HG03108 (cell line): ENCODE measurements at regions not wholly inside any gene's neighbourhood (a gene's known extent, or its start where the extent isn't known, plus 50 kb on each side); places are given as distances from the start of the nearest gene placed in this dataset.
A peak's percentile ranks its signal among the peaks of the same experiment; 100 is the strongest.
"Not testable (repeated sequence)": the region's sequence is repeated elsewhere in the genome, so short reads cannot be mapped to it uniquely, and the experiment has no call there.

Experiments used
- ATAC-seq: cut with Tn5 transposase; IDR thresholded peaks from one replicate; pipeline ENCODE4 v1.9.1; 2021; ENCODE audit warnings: moderate library complexity; ENCODE audit not compliant: unreplicated experiment

- no peak for ATAC-seq
Measured at GRCh38 chr7:142539901-142540300, 209.4 kb upstream of the PRSS1 start.

GRCh38 chr7:142537760-142538159, 211.5 kb upstream of the PRSS1 start:
- no peak for ATAC-seq

- peak; percentile 97 for ATAC-seq
Measured at GRCh38 chr7:142535123-142535779, 214.0 kb upstream of the PRSS1 start.

- no peak for ATAC-seq
Measured at GRCh38 chr7:142534726-142535122, 214.5 kb upstream of the PRSS1 start.

- ATAC-seq, result no peak
Measured at GRCh38 chr7:142533920-142534319, 215.4 kb upstream of the PRSS1 start.

- no peak for ATAC-seq
Measured at GRCh38 chr7:142529591-142529990, 219.7 kb upstream of the PRSS1 start.

- no peak for ATAC-seq
Measured at GRCh38 chr7:142528608-142529408, 220.5 kb upstream of the PRSS1 start.

- ATAC-seq, result no peak
Measured at GRCh38 chr7:142523821-142524460, 225.3 kb upstream of the PRSS1 start.

GRCh38 chr7:142522735-142523134, 226.5 kb upstream of the PRSS1 start:
- no peak for ATAC-seq

- not testable (repeated sequence) for ATAC-seq
Measured at GRCh38 chr7:142520885-142521284, 228.4 kb upstream of the PRSS1 start.

GRCh38 chr7:142520455-142520854, 228.8 kb upstream of the PRSS1 start:
- not testable (repeated sequence) for ATAC-seq

- ATAC-seq, result no peak
Measured at GRCh38 chr7:142519079-142520078, 229.9 kb upstream of the PRSS1 start.

- peak; percentile 85 for ATAC-seq
Measured at GRCh38 chr7:142516038-142516501, 233.2 kb upstream of the PRSS1 start.

GRCh38 chr7:142514716-142515115, 234.6 kb upstream of the PRSS1 start:
- ATAC-seq, result not testable (repeated sequence)

- ATAC-seq, result no peak
Measured at GRCh38 chr7:142513178-142513955, 235.9 kb upstream of the PRSS1 start.

- no peak for ATAC-seq
Measured at GRCh38 chr7:142511801-142512200, 237.5 kb upstream of the PRSS1 start.

GRCh38 chr7:142511374-142511773, 237.9 kb upstream of the PRSS1 start:
- no peak for ATAC-seq

- not testable (repeated sequence) for ATAC-seq
Measured at GRCh38 chr7:142509235-142509634, 240.0 kb upstream of the PRSS1 start.

GRCh38 chr7:142508251-142508650, 241.0 kb upstream of the PRSS1 start:
- ATAC-seq, result no peak

GRCh38 chr7:142507799-142508198, 241.5 kb upstream of the PRSS1 start:
- no peak for ATAC-seq
